NCI-H526 (cell line): ENCODE measurements at regions not wholly inside any gene's neighbourhood (a gene's known extent, or its start where the extent isn't known, plus 50 kb on each side); places are given as distances from the start of the nearest gene placed in this dataset.

Experiments used
- DNase-seq, 2 experiments: peaks; one replicate each; lab custom pipeline; 2025; lab: John Stamatoyannopoulos, UW

DNA sequence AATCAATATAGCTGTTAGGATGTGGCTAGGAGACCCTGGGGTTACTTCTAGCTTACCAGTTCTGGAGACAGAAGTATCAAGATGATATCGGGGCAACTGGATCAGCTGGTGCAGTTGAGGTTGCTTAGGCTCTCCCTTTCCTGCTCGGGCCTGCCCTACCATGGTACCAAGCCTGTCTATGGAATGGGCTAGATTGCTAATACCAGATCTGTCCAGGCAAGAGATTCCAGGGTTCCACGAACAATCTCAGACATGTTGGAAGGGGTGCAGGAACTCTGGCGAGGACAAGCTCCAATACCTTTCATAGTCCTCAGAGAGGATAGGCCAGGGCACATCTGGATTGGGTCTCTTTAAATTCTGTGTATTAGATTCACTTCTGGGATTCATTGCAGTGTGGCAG lies 53.8 kb downstream of the ADM start:
- no peak for DNase-seq

DNA sequence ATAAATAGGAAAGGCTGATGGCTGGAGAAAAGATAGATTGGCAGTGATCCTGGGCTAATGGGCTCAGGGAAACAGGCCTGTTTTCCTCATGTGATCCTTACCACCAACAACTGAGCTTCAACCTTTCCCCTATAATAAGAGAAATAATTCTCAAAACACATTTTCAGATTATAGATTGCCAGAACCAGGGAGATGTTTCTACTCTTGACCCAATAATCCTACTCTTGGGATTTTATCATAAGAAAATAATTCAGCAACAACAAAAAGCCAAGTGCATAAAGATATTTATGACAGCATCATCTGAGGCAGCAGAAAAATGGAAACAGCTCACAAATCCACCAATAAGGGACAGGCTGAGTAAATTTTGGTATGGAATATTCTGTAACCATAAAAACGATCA lies 54.3 kb downstream of the ADM start:
- no peak for DNase-seq

DNA sequence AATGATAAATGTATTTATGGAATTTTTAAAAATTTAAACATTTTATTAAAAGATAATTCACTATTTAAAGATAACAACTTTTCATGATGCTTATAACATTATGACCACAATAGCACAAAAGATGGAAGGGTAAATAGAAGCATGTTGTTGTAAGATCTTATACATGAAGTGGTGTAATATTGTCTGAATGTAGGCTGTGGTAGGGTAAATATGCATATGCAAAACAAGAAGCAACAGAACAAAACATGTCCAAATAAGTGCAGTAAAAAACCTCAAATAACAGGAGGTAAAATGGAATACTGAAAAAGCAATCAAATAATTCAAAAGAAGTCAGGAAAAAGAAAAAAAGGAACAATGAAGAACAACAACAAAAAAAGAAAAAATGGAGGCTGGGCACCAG lies 56.0 kb downstream of the ADM start:
- DNase-seq = peak in 1 of 2 experiments; percentile 26

DNA sequence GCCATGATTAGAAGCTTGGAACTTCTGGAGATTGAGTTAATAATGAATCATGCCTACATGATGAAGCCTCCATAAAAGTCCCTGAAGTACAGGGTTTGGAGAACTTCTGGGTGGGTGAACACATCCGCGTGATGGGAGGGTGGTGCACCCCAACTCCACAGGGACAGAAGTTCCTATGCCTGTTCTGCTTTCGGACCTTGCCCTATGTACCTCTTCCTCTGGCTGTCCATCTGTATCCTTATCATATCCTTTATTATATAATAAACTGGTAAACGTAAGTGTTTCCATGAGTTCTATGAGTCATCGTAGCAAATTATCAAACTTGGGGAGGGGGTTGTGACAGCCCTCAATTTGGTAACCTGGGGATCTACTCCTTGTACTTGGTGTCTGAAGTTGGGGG lies 60.2 kb downstream of the ADM start:
- no peak for DNase-seq

DNA sequence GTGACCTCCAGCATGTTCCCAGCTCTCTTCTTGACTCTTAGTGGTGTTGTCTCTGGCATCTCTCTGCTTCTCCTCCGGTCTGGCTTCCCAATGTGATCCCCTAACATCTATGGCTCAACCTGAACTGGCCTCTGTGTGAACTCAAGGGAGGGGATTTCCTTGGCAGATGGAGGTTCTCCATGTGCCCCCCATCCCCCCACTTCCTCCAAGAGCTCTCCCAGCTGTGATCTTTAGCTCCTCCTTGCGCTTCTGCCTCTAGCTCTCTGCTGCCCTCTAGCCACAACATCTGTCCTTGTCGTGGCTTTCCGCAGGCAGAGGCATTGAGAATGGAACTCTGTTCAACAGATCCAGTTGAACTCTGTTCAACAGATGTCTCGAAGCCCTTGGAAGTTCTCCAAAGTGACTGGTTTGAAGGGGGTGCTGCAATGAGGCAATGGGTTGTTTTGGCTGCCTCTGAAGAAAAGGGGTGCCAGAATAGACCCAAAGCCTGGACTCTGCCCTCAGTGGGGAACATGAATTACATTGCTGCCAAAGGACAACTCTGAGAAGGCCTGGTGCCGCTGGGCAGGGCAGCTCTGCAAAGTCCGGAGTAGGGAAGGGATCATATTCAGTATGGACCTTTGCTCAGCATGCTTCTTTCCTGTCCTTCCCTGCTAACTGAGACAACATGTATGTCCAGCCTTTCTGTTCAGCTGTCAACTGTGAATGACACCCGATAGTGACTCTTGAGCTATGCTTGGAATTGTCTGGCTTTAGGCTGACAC lies 61.9 kb downstream of the ADM start:
- peak; percentile 32 to 82 for DNase-seq

DNA sequence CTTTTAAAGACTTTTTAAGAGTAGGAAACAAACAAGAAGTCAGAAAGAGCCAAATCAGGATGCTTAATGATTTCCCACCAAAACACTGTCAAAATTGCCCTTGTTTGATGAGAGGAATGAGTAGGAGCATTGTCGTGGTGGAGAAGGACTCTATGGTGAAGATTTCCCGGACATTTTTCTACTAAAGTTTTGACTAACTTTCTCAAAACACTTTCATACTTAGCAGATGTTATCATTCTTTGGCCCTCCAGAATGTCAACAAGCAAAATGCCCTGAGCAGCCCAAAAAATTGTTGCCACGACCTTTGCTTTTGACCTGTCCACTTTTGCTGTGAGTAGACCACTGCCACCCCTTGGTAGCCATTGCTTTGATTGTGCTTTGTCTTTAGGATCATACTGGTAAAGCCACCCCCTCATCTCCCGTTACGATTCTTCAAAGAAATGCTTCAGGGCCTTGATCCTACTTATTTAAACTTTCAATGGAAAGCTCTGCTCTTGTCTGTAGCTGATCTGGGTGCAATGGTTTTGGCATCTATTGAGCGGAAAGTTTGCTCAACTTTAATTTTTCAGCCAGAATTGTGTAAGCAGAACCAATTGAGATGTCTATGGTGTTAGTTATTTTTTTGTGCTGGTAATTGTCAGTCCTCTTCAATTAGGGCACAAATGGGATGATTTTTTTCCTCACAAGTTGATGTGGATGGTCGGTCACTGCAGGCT lies 67.2 kb downstream of the ADM start:
- DNase-seq = no peak

DNA sequence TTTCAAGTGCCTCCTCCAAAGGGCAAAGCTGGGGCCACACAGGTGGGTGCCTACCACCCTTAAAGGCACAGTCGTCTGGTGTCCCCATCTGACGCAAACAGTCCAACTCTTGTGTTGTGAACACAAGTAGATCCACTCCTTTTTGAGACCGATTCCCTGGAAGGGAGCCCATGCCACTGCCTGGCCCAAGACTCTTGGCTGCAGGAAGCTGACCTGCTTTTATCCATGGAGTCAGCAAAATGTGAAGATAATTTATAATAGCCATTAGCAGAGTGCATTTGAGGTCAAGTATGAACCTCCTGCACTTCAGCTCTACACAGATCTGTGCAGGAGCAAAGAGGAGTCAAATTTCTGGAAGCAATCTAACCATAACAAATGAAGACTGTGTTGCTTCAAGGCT lies 68.5 kb downstream of the ADM start:
- no peak for DNase-seq

DNA sequence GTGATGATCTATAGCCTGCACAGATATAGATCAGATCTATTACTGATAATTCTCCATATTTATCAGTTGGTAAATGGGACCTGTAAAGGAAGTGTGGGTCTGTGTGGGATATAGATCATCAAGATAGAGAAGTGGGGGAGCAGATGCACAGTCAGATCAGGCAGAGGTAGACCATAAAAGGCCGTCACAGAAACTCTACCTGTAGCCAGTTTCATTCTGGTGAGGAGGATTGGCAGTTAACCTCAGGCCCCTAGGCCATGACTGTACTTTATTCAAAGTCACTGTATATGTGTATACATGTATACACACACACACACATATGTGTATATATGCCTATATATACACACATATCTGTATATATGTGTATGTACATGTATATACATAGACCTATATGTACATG lies 69.1 kb downstream of the ADM start:
- DNase-seq = no peak

DNA sequence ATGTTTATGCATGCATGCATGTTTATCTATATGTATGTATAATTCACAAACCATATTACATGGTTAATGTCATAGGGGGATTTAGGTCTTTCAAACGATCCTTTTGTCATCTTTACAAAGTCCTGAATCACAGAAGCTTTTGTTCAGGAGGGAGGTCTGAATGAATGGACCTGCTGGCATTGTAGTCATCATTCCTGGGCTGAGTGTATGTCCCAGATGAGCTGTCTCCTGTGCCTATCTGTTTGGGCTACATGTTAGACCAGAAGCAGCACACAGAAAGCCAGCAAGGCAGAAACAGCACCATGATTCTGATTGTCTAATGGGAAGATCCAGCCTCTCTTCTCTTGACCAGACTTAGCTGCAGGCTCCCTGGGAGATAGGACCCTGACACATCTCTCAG lies 69.5 kb downstream of the ADM start:
- no peak for DNase-seq

DNA sequence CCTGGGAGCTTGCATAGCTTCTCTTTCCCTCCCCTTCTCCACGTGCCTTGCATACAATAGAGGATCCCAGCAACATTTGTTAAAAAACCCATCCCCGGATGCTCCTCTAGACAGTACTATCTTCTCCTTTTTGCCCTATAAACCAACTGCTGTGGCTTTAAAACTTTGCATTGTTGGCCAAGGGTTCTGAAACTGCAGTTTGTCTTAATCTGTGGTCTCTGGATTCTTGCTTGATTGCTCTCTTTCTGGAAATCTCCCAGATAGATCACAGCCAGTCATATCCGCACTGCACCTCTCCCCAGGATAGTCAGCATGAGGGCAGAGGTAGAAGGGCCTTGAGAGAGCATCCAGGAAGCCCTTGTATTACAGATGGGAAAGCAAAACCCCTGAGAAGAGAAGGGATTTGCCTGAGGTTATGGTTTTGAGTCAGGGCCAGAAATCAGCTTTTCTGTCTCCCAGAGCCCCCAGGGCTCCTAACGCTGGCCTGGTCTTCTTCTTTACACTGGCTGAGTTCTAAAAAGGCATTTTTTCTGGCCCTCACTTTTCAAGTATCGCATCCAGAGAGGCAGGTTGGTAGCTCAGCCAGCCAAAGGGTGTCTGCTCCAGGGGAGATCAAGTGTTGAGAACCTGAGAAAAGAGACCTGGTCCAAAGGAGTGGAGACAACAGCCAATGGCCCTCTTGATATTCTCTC lies 70.6 kb downstream of the ADM start:
- no peak for DNase-seq

DNA sequence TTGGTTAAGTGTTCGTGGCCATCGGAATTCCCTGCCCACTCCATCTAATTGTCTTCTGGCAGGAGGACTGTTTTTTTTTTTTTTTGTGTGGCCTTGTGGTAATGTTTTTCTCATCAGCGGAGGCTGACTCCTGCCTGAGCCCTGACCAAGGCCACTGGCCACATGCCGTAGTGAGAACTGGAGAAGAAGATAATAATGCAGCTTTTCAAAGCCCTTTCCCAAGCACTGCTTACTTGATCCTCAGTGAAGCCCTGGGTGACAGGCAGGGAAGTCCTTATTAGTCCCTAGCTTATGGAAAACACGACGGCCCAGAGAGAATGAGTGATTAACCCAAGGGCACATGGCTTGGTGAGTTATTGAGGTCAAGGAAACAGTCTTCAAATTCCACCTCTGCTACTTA lies 71.2 kb downstream of the ADM start:
- DNase-seq = no peak

DNA sequence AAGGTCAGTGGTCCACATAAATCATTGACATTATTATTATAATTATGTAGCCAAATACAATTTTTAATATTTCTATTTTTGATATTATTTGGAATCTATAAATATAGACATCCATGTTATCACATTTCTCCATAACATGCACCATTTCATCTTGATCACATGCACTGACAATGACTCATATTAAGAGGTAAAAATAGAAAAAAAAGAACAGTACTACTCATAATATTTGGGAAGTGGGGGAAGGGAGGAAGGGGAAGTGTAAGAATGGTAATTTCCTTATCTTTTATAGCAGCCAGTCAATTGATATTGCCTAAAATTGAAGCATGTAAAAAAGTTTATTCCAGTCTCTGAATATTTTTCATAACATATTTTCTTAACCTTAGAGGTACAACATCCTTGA lies 72.3 kb downstream of the ADM start:
- DNase-seq = no peak

DNA sequence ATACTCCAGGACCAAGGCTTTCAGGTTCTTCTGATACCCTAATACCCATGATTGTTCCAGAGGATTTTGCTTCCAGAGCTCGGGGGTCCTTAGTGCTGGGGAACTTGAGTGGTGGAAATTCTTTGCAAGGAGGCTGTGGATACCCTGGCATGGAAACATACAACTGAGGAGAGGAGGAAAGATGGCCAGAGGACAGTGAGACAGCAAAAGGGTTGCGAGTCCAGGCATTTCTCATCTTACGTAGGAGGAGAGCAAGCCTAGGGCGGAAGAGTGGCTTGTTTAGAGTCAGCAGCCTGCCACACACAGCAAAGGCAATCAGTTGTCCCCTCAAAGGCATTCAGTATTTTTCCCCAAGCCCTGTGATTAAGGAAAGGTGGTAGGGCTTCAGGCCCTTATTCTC lies 73.5 kb downstream of the ADM start:
- DNase-seq = no peak

DNA sequence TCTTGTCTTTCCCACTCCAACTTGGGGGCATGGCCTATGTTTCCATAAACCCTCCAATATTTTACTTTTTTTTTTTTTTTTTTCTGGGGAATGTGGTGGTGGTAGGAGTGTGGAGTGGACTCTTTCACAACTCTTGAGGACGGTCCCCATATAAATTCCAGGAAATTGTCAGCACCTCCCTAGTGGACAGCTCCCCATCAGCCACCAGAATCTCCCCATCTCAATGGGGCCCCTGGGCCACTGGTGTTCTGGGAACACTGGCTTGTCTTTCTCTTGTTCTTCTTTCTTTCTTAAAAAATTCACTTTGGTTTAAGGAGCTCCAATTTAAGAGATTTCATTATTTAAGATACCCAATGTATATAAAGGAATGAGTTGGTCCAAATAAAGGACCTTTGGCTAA lies 74.1 kb downstream of the ADM start:
- DNase-seq = no peak

DNA sequence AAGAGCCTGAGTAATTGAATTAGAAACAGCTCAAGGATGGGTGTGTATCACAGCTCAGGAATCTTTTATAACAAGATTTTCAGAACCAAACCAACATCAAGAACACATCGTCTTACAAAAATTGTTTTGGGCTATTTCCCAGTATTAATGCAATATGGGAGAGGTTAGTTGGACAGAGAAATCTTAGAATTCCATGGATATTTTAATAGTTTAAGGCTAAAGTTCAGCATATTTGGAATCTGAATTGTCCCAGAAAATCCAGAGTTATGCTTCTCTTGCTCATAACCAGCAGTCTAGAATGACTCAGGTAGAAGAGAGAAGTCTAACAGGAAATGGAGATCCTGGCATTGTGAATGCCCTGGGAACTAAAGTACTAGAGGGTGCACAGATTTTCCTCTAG lies 74.6 kb downstream of the ADM start:
- no peak for DNase-seq

DNA sequence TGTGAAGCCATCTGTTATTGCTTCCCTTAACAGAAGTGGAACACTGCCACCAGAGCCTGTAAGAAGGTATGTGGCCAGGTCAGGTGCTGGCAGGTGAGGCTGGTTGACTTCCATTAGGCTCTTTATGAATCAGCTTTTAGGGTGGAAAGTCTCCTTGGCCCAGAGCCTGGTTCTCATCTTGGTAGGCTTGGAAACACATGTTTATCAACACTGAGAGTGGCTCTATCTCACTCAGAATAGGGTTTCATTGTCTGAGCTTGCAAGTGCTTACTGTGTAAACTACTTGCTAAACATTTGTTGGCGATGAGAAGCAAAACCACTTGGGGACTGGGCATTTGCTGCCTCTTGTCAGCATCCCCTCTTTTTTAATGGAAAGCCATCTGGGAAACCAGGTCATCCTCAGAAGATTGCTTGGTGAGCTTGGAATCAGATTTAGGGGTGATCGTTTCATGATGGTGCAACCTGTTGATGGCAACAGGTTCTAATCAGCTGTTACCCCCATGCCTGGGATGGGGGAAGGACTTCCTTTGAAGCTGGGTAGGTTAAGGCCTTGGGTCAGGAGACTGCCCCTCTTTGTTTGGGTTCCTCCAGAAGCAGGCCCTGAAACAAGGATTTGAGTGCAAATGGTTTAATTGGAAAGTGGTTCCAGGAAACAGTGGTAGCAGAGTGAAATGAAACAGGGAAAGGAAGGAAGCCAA lies 75.0 kb upstream of the AMPD3 start:
- DNase-seq = no peak

DNA sequence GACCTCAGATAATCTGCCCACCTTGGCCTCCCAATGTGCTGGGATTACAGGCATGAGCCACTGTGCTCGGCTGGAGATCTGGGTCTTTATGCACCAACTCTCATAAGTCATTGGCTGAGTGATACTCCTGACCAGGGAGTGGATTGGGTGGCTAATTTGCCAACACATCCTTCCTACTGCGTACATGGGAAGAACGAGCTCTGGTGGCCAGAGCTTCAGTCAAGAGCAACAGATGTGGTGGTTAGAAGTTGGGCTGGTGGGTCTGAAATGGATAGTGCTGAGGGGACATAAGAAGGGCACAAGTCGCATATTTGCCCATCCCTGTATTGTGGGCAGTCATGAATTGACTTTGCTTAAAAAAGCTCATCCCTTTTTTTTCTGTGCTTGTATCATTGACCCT lies 74.1 kb upstream of the AMPD3 start:
- DNase-seq = no peak

DNA sequence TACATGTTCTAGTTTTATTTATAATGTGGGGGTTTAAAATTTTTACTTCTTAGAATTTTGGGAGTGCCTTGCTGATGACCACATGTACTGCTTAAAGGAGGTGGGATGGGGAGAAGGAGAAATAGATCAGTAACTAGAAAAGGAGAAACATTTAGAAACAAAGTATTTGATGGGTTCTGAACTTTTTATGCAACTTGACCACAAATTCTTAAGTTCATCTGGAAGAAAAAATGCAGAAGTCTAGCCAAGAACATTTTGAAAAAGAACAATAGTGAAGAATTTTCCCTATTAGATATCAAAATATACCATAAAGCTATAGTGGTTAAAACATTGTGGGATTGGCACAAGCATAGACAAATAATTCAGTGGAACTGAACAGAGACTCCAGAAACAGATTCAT lies 73.3 kb upstream of the AMPD3 start:
- no peak for DNase-seq

DNA sequence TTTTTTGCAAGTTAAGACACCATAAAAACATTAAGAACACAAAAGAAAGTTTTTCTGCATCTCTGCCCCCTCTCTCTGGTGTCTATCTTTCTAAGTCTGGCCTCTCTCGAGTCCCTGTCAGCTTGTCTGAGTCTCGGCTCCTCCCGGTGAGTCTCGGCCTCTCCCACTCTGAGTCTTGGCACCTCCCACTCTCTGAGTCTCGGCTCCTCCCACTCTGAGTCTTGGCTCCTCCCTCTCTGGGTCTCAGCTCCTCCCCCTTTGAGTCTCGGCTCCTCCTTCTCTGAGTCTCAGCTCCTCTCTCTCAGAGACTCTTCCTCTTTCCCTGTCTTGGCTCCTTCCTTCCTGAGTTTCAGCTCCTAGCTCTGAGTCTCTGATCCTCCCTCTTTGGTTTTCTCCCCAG lies 72.5 kb upstream of the AMPD3 start:
- DNase-seq = no peak

DNA sequence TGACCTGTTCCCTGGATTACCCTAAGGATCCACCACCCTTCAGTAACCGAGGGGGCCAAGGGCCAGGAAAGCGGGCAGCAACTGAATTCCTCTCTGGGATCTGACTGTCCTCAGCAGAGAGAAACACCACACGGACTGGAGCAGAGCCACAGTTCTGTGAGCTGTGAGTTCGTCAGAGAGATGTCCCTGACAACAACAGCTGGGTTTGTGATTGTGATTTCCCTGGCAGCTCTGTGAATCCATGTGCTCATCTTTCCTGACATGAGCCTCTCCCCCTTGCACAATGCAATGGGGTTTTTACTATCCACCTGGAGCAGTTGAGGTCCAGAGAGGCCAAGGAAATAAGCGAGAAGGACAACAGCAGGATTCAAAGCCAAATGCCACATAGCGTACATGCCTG lies 69.4 kb upstream of the AMPD3 start:
- DNase-seq = no peak

DNA sequence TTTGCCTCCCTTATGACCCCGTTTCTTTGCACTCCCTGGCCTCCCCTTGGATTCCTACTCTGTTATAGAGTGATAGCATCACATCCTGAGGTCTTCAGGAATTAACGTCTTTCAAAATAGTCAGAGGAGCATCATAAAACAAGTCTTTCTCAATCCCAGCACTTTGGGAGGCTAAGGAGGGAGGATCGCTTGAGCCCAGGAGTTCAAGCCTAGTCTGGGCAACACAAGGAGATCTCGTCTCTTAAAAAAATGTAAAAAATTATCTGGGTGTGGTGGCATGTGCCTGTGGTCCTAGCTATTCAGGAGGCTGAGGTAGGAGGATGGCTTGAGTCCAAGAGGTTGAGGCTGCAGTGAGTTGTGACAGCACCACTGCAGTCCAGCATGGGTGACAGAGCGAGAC lies 68.7 kb upstream of the AMPD3 start:
- DNase-seq = no peak

DNA sequence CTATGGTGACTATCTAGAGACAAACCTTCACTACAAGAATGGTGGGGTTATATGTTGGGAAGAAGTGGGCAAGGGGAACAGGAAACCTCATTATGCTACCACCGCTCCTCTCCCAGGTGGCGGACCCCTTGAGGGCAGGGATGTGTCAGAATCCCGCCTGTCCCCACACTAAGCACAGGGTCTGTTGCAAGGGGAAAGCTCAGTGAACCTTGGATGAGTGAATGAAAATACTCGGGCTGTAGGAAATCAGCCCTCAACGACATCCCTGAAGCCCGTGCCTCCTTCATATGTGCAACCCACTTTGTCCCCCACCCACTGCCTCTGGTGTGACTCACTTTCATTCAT lies 68.2 kb upstream of the AMPD3 start:
- DNase-seq = no peak
